COLO668 (cell line): ENCODE measurements at regions not wholly inside any gene's neighbourhood (a gene's known extent, or its start where the extent isn't known, plus 50 kb on each side); places are given as distances from the start of the nearest gene placed in this dataset.
"Not testable (repeated sequence)": the region's sequence is repeated elsewhere in the genome, so short reads cannot be mapped to it uniquely, and the experiment has no call there.

Experiments
- DNase-seq: peaks from one replicate; lab custom pipeline; 2025; ENCODE audit not compliant: unreplicated experiment; lab: John Stamatoyannopoulos, UW

- no peak for DNase-seq
Measured at GRCh38 chr2:144666032-144666431, 146.1 kb upstream of the ZEB2 start.

- no peak for DNase-seq
Measured at GRCh38 chr2:144663207-144663606, 143.3 kb upstream of the ZEB2 start.

GRCh38 chr2:144660518-144661316 is 140.8 kb upstream of the ZEB2 start:
- DNase-seq: no peak

GRCh38 chr2:144659731-144660275 is 139.9 kb upstream of the ZEB2 start:
- DNase-seq: no peak

- DNase-seq: no peak
Measured at GRCh38 chr2:144654523-144654922, 134.6 kb upstream of the ZEB2 start.

GRCh38 chr2:144650907-144651306 is 131.0 kb upstream of the ZEB2 start:
- DNase-seq: no peak

- no peak for DNase-seq
Measured at GRCh38 chr2:144648837-144649465, 129.0 kb upstream of the ZEB2 start.

- DNase-seq: no peak
Measured at GRCh38 chr2:144645083-144645778, 125.3 kb upstream of the ZEB2 start.

GRCh38 chr2:144644549-144644948 is 124.6 kb upstream of the ZEB2 start:
- no peak for DNase-seq

GRCh38 chr2:144643537-144644336 is 123.8 kb upstream of the ZEB2 start:
- no peak for DNase-seq

- no peak for DNase-seq
Measured at GRCh38 chr2:144642856-144643255, 122.9 kb upstream of the ZEB2 start.

GRCh38 chr2:144642131-144642530 is 122.2 kb upstream of the ZEB2 start:
- DNase-seq: no peak

GRCh38 chr2:144638250-144638649 is 118.3 kb upstream of the ZEB2 start:
- DNase-seq: not testable (repeated sequence)

- not testable (repeated sequence) for DNase-seq
Measured at GRCh38 chr2:144636860-144637259, 116.9 kb upstream of the ZEB2 start.

GRCh38 chr2:144632809-144633208 is 112.9 kb upstream of the ZEB2 start:
- DNase-seq: no peak

GRCh38 chr2:144631636-144632035 is 111.7 kb upstream of the ZEB2 start:
- no peak for DNase-seq

GRCh38 chr2:144630459-144631215 is 110.7 kb upstream of the ZEB2 start:
- DNase-seq: no peak

GRCh38 chr2:144629935-144630334 is 110.0 kb upstream of the ZEB2 start:
- no peak for DNase-seq

GRCh38 chr2:144628566-144628965 is 108.6 kb upstream of the ZEB2 start:
- DNase-seq: no peak

- DNase-seq: no peak
Measured at GRCh38 chr2:144625626-144626025, 105.7 kb upstream of the ZEB2 start.
